ENCODE measurements at regions not wholly inside any gene's neighbourhood (a gene's known extent, or its start where the extent isn't known, plus 50 kb on each side); places are given as distances from the start of the nearest gene placed in this dataset.

- DNase-seq: no peak
Measured at GRCh38 chr7:96481796-96482195, 159.9 kb upstream of the SLC25A13 start.

GRCh38 chr7:96479015-96479645, 157.2 kb upstream of the SLC25A13 start:
- DNase-seq: no peak

- DNase-seq: no peak
Measured at GRCh38 chr7:96471606-96472005, 149.7 kb upstream of the SLC25A13 start.

GRCh38 chr7:96452146-96452545, 130.2 kb upstream of the SLC25A13 start:
- no peak for DNase-seq

- DNase-seq: no peak
Measured at GRCh38 chr7:96449094-96449493, 127.2 kb upstream of the SLC25A13 start.

GRCh38 chr7:96447109-96447645, 125.3 kb upstream of the SLC25A13 start:
- DNase-seq: no peak

GRCh38 chr7:96441436-96442084, 119.7 kb upstream of the SLC25A13 start:
- no peak for DNase-seq

- DNase-seq: no peak
Measured at GRCh38 chr7:96440328-96440727, 118.4 kb upstream of the SLC25A13 start.

- DNase-seq: no peak
Measured at GRCh38 chr7:96436880-96437279, 115.0 kb upstream of the SLC25A13 start.

GRCh38 chr7:96430356-96430755, 108.5 kb upstream of the SLC25A13 start:
- DNase-seq: no peak

GRCh38 chr7:96427143-96427542, 105.2 kb upstream of the SLC25A13 start:
- DNase-seq: no peak

GRCh38 chr7:96426685-96427084, 104.8 kb upstream of the SLC25A13 start:
- no peak for DNase-seq

GRCh38 chr7:96426027-96426426, 104.1 kb upstream of the SLC25A13 start:
- DNase-seq: no peak

- DNase-seq: no peak
Measured at GRCh38 chr7:96424411-96424810, 102.5 kb upstream of the SLC25A13 start.

GRCh38 chr7:96422388-96422787, 100.5 kb upstream of the SLC25A13 start:
- DNase-seq: no peak

GRCh38 chr7:96418581-96418980, 96.7 kb upstream of the SLC25A13 start:
- DNase-seq: no peak

GRCh38 chr7:96417784-96418183, 95.9 kb upstream of the SLC25A13 start:
- no peak for DNase-seq

- no peak for DNase-seq
Measured at GRCh38 chr7:96416599-96416998, 94.7 kb upstream of the SLC25A13 start.

- DNase-seq: no peak
Measured at GRCh38 chr7:96416116-96416515, 94.2 kb upstream of the SLC25A13 start.

- no peak for DNase-seq
Measured at GRCh38 chr7:96415293-96415940, 93.5 kb upstream of the SLC25A13 start.

- peak; percentile 56 for DNase-seq
Measured at GRCh38 chr7:96414931-96415292, 93.0 kb upstream of the SLC25A13 start.

- DNase-seq: no peak
Measured at GRCh38 chr7:96410126-96410839, 88.4 kb upstream of the SLC25A13 start.

- no peak for DNase-seq
Measured at GRCh38 chr7:96408881-96409280, 87.0 kb upstream of the SLC25A13 start.

GRCh38 chr7:96407427-96407826, 85.5 kb upstream of the SLC25A13 start:
- DNase-seq: no peak
